SHP77 (cell line): ENCODE measurements at regions not wholly inside any gene's neighbourhood (a gene's known extent, or its start where the extent isn't known, plus 50 kb on each side); places are given as distances from the start of the nearest gene placed in this dataset.

Experiments used
- DNase-seq, 2 experiments: peaks; one replicate each; lab custom pipeline; 2025; lab: John Stamatoyannopoulos, UW

- DNase-seq = no peak
These were observed 72.4 kb upstream of the SYT1 start for GRCh38 chr12:78792052-78792698.

GRCh38 chr12:78793491-78793890 lies 71.1 kb upstream of the SYT1 start:
- no peak for DNase-seq

GRCh38 chr12:78793982-78794381 lies 70.6 kb upstream of the SYT1 start:
- DNase-seq = no peak

- no peak for DNase-seq
These were observed 68.6 kb upstream of the SYT1 start for GRCh38 chr12:78795934-78796445.

GRCh38 chr12:78797196-78797931 lies 67.2 kb upstream of the SYT1 start:
- no peak for DNase-seq

- DNase-seq = no peak
These were observed 64.9 kb upstream of the SYT1 start for GRCh38 chr12:78799649-78800048.

GRCh38 chr12:78802593-78802992 lies 62.0 kb upstream of the SYT1 start:
- no peak for DNase-seq

- no peak for DNase-seq
These were observed 60.3 kb upstream of the SYT1 start for GRCh38 chr12:78804262-78804661.
